ENCODE measurements at regions not wholly inside any gene's neighbourhood (a gene's known extent, or its start where the extent isn't known, plus 50 kb on each side); places are given as distances from the start of the nearest gene placed in this dataset.
A peak's percentile ranks its signal among the peaks of the same experiment; 100 is the strongest.
"Not testable (repeated sequence)": the region's sequence is repeated elsewhere in the genome, so short reads cannot be mapped to it uniquely, and the experiment has no call there.

GRCh38 chr3:193029800-193030199 is 112.1 kb upstream of the MB21D2 start:
- TF ChIP-seq CTCF (IDR thresholded peaks at IDR 0.05; ENCODE audit: low read depth, low read length), result no peak
- no peak overlapping the region for H3K4me3 ChIP-seq (replicated peaks in 1 of 2; ENCODE audit: low read depth in 2 of 2, low read length in 2 of 2)

GRCh38 chr3:193030276-193030675 is 112.6 kb upstream of the MB21D2 start:
- DNase-seq (ENCODE audit: low read depth in 2 of 2), result peak; percentile 40 to 62
- no peak for TF ChIP-seq CTCF (IDR thresholded peaks at IDR 0.05; ENCODE audit: low read depth, low read length)
- no peak overlapping the region for H3K4me3 ChIP-seq (replicated peaks in 1 of 2; ENCODE audit: low read depth in 2 of 2, low read length in 2 of 2)

More at GRCh38 chr3:193029800-193030199, 112.1 kb upstream of the MB21D2 start:
- no peak for DNase-seq (ENCODE audit: low read depth in 2 of 2)

GRCh38 chr3:193031911-193032310 is 114.3 kb upstream of the MB21D2 start:
- DNase-seq (ENCODE audit: low read depth in 2 of 2), result no peak
- H3K4me3 ChIP-seq (replicated peaks in 1 of 2; ENCODE audit: low read depth in 2 of 2, low read length in 2 of 2), result no peak overlapping the region
- TF ChIP-seq CTCF (IDR thresholded peaks at IDR 0.05; ENCODE audit: low read depth, low read length), result no peak

- TF ChIP-seq CTCF (IDR thresholded peaks at IDR 0.05; ENCODE audit: low read depth, low read length), result no peak
- DNase-seq (ENCODE audit: low read depth in 2 of 2), result no peak
- H3K4me3 ChIP-seq (replicated peaks in 1 of 2; ENCODE audit: low read depth in 2 of 2, low read length in 2 of 2), result no peak overlapping the region
Measured at GRCh38 chr3:193033226-193033780, 115.6 kb upstream of the MB21D2 start.

GRCh38 chr3:193037828-193038227 is 120.2 kb upstream of the MB21D2 start:
- not testable (repeated sequence) for DNase-seq (ENCODE audit: low read depth in 2 of 2)

GRCh38 chr3:193039058-193039457 is 121.4 kb upstream of the MB21D2 start:
- DNase-seq (ENCODE audit: low read depth in 2 of 2), result no peak
- no peak overlapping the region for H3K4me3 ChIP-seq (replicated peaks in 1 of 2; ENCODE audit: low read depth in 2 of 2, low read length in 2 of 2)
- TF ChIP-seq CTCF (IDR thresholded peaks at IDR 0.05; ENCODE audit: low read depth, low read length), result no peak

More at GRCh38 chr3:193037828-193038227, 120.2 kb upstream of the MB21D2 start:
- not testable (repeated sequence) for H3K4me3 ChIP-seq (replicated peaks in 1 of 2; ENCODE audit: low read depth in 2 of 2, low read length in 2 of 2)

GRCh38 chr3:193040836-193041672 is 123.4 kb upstream of the MB21D2 start:
- DNase-seq (ENCODE audit: low read depth in 2 of 2), result peak; percentile 70 to 71
- no peak overlapping the region for H3K4me3 ChIP-seq (replicated peaks in 1 of 2; ENCODE audit: low read depth in 2 of 2, low read length in 2 of 2)
- TF ChIP-seq CTCF (IDR thresholded peaks at IDR 0.05; ENCODE audit: low read depth, low read length), result peak; percentile 43
